IPS-11a (cell line): ENCODE measurements at regions not wholly inside any gene's neighbourhood (a gene's known extent, or its start where the extent isn't known, plus 50 kb on each side); places are given as distances from the start of the nearest gene placed in this dataset.
A peak's percentile ranks its signal among the peaks of the same experiment; 100 is the strongest.
"Not testable (repeated sequence)": the region's sequence is repeated elsewhere in the genome, so short reads cannot be mapped to it uniquely, and the experiment has no call there.

Experiments
- H3K4me3 ChIP-seq: one replicate; pipeline ENCODE4 v1.5.1; 2013; ENCODE audit warnings: low read depth, low read length, control low read depth

- H3K4me3 ChIP-seq, result no peak overlapping the region
Observed at GRCh38 chr20:30506100-30506499, 751.4 kb upstream of the DEFB115 start.

GRCh38 chr20:30508382-30508781 lies 749.1 kb upstream of the DEFB115 start:
- H3K4me3 ChIP-seq, result not testable (repeated sequence)

- no peak overlapping the region for H3K4me3 ChIP-seq
Observed at GRCh38 chr20:30511322-30512030, 746.0 kb upstream of the DEFB115 start.

GRCh38 chr20:30513050-30513628 lies 744.3 kb upstream of the DEFB115 start:
- no peak overlapping the region for H3K4me3 ChIP-seq

- H3K4me3 ChIP-seq, result not testable (repeated sequence)
Observed at GRCh38 chr20:30515915-30516314, 741.5 kb upstream of the DEFB115 start.

- not testable (repeated sequence) for H3K4me3 ChIP-seq
Observed at GRCh38 chr20:30518906-30519305, 738.6 kb upstream of the DEFB115 start.

DNA sequence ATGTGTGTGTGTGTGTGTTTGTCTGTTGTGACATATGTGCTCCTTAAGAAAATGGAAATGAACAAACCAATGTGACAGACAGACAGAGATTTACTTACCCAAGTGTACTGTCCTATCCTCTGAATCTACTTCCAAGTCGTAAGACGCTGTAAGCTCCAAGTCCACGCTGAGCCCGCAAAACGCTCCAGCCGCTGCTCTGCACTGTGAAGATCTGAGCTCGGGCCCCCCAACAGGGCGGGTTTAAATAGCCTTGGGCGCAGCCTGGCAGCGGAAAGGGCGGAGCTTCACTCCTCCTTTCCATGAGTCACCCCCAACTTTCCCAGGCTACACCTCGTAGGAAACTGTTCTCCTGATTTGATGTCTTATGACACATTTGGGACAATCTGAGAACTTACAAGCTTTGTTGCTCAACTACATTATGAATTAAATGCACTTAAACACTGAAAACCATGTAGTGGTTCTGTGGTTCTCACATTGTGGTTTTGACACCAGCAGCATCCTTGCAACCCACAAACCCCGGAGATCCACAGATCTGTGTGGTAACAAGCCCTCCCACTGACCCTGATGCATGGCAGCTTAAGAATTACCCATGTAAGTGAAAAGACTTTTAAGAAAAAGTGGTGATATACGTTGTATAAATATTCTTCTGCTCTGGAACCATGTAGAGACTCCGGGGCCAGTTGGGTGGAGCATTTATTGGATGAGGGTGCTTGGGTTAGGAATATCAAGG lies 735.6 kb upstream of the DEFB115 start:
- not testable (repeated sequence) for H3K4me3 ChIP-seq

DNA sequence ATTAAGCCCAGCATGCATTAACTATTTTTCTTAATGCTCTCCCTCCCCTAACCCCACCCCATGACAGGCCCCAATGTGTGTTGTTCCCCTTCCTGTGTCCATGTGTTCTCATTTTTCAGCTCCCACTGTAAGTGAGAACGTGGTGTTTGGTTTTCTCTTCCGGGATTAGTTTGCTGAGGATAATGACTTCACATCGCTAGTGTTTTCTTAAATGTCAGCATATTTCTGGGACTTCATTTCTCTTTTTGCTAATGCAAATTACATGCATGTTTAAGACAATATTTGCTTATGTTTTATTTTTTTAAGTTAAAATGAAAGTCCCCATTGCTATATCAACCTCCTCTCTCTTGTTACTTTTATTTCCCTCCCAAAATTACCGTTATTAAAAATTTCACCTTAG lies 733.3 kb upstream of the DEFB115 start:
- not testable (repeated sequence) for H3K4me3 ChIP-seq

DNA sequence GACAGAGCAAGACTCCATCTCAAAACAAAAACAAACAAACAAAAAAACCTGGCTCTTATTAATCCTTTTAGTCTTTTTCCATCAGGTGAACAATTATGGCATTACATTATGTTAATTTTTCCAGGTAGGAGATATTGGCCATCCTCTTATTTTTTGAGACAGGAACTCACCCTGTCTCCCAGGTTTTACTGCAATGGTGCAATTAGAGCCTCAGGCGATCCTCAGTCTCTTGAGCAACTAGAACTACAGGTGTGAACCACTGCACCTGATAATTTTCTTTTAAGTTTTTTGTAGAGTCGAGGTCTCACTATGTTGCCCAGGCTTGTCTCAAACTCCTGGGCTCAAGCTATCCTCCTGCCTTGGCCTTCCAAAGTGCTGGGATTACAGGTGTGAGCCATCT lies 732.7 kb upstream of the DEFB115 start:
- H3K4me3 ChIP-seq, result not testable (repeated sequence)

DNA sequence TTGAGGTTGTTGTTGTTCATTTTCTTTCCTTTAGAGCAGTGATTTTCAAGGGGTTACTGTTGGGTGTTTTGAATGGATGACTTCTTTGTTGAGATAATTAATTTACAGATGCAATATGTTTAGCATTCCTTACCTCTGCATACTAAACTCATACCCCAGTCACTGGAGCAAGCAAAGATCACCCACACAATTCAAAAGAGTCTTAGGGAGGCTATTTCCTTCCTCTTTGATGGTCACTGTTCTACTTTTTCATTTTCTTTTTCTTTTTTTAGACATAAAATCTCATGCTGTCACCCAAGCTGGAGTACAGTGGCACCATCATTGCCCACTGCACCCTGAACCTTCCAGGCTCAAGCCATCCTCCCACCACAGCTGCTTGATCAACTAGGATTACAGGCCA lies 723.8 kb upstream of the DEFB115 start:
- H3K4me3 ChIP-seq, result not testable (repeated sequence)

DNA sequence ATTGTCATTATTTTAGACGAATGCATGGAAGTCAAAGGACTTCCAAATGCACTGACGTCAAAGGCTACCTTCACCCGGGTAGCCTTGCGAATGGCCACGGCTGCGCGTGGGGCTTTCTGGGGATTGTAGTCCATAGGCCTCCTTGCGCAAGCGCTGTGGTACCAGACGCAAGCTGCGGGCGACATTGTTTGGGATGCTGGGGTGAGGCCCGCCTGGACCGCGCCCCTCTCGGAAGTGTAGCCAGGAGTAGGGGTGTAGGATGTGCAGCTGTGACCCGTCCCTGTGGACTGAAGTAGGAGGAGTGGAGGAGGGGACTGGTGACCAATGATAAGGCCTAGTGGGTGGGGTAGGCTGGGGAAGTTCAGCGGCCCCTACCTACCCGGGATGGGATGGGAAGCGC lies 720.0 kb upstream of the DEFB115 start:
- H3K4me3 ChIP-seq, result peak overlapping the region; percentile 21

GRCh38 chr20:30540330-30541069 lies 717.0 kb upstream of the DEFB115 start:
- not testable (repeated sequence) for H3K4me3 ChIP-seq

DNA sequence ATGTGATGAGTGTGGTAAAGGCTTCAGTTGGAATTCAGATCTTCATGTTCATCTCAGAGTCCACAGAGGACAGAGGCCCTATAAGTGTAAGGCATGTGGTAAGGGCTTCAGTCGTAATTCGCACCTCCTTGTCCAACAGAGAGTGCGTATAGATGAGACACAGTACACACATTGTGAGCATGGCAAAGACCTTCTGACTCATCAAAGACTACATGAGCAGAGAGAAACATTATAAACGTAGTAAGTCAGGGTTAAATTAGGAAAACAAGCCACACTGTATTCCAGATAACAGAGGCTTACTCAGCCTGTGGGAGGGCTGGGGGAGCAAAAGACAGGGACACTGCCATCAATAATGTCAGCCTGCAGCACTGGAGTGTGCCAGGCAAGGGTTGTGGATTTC lies 706.2 kb upstream of the DEFB115 start:
- H3K4me3 ChIP-seq, result not testable (repeated sequence)

DNA sequence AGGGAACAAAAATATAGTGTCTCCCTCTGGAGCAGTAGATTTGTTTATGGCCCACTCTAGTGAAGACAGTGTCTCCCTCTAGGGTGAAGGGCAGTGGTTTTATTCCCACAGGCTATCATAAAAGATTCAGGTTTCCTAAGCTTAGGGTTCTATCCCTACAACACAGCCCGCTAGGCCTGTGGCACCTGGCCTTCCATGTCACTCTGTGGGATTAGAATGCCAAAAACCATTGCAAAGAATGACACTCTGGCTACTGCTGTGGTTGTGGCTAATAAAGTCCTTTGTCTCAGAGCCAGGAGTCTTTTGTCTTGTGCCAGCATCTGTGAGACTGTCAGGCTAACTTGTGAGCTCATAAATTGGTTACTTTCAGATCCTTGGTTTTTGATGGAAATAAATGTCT lies 700.7 kb upstream of the DEFB115 start:
- not testable (repeated sequence) for H3K4me3 ChIP-seq

DNA sequence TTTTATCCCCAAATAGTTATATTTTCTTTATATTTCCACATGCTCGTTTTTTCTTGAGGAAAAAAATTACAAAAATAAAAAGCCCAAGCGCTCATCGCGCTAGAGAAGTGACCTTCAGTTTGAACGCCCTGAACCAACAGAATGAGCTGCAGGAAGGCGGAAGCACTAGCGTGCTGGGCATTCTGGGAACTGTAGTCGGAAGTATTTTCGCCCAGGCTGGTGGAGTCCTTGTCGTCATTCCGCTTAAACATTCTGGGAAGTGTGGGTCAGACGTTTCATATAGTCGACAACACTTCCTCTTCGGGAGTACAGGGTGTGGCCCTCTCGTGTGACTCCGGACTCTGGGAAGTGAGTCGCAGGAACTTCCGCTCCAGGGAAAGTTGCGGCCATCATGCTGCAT lies 692.4 kb upstream of the DEFB115 start:
- H3K4me3 ChIP-seq, result not testable (repeated sequence)

GRCh38 chr20:30569867-30570266 lies 687.6 kb upstream of the DEFB115 start:
- H3K4me3 ChIP-seq, result not testable (repeated sequence)

DNA sequence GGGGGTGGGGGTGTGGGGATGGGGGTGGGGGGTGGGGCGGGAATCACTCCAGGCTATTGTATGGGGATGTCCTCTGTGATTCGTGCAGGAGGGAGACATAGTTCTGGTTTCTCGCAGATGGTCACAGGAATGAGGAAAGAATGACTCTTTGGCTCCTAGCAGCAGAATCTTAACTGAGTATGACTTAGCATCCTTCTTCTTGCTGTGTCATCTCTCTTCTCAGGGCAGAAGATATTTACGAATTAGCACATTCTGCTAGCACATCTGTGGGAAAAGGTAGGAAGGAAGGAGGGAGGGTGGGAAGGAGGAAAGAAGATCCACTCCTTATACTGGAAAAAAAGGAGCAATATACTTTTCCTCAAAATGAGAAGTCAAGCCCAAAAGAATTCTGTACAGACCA lies 686.8 kb upstream of the DEFB115 start:
- H3K4me3 ChIP-seq, result not testable (repeated sequence)

GRCh38 chr20:30574337-30574736 lies 683.1 kb upstream of the DEFB115 start:
- not testable (repeated sequence) for H3K4me3 ChIP-seq

DNA sequence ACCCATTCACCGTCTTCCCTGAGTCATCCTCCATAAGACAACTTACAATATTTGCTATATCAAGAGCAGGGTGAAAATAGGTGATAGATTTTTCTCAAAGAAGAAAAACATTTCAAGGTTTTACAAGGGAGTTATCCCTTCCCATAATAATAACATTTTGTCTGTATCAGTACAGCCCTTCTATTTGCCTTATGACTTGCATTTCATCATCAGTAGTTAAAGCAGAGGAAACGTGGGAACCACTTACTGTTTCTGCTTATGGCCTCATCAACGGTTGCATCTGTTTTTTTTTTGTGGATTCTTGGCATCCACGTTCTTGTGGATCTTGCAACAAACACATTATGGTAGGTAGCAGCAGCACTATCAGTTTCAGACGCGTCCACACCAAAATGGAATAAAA lies 678.4 kb upstream of the DEFB115 start:
- peak overlapping the region; percentile 51 for H3K4me3 ChIP-seq

DNA sequence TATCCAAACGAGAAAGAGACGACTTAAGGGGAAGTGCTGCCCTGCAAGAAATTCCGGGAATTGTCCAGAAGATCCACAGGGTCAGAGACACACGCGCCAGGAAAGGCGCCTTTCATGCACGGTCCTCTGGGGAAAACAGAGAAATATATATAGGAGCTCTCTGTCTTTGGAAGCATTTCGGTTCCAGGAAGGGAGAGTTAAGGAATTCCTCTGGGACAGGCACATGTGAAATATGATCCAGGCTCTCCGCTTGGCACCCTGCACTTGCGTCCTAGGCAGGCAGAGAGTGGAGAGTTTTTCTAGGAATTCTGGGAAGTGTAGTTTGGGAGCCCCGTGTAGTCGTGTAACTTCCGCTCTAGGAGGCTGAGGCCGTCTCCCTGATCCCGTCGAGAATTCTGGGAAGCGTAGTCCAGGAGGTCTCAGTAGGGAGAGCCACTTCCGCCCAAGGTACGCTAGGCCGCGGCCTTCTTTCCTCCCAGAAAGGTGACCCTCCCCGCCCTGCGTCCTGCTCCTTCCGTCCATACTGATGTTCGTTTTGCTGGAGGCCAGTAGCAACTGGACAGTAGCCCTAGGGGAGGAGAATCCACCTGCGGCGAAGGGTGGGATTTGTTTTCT lies 677.5 kb upstream of the DEFB115 start:
- peak overlapping the region; percentile 51 for H3K4me3 ChIP-seq

GRCh38 chr20:30581839-30582238 lies 675.6 kb upstream of the DEFB115 start:
- H3K4me3 ChIP-seq, result not testable (repeated sequence)
